HFFc6 (cell line): ENCODE measurements at regions not wholly inside any gene's neighbourhood (a gene's known extent, or its start where the extent isn't known, plus 50 kb on each side); places are given as distances from the start of the nearest gene placed in this dataset.
"Not testable (repeated sequence)": the region's sequence is repeated elsewhere in the genome, so short reads cannot be mapped to it uniquely, and the experiment has no call there.

Source experiments
- DNase-seq: peaks from one replicate; pipeline ENCODE4 v3.0.0-alpha.2; 2018
- H3K27ac Mint-ChIP-seq: 2 replicates; pipeline ENCODE4 v1.8.0; 2020; ENCODE audit warnings: mild to moderate bottlenecking, mixed read lengths
- H3K27me3 Mint-ChIP-seq: 2 replicates; pipeline ENCODE4 v1.8.0; 2021; ENCODE audit warnings: mild to moderate bottlenecking, moderate library complexity, mixed read lengths; ENCODE audit not compliant: insufficient read depth
- H3K36me3 Mint-ChIP-seq: 2 replicates; pipeline ENCODE4 v1.8.0; 2021; ENCODE audit warnings: low read depth, mixed read lengths
- H3K4me1 Mint-ChIP-seq: 2 replicates; pipeline ENCODE4 v1.8.0; 2020; ENCODE audit warnings: low read depth, mixed read lengths
- H3K4me3 Mint-ChIP-seq: 2 replicates; pipeline ENCODE4 v1.8.0; 2020; ENCODE audit warnings: mild to moderate bottlenecking, moderate library complexity, mixed read lengths
- H3K9me3 Mint-ChIP-seq: 2 replicates; pipeline ENCODE4 v1.8.0; 2020; ENCODE audit warnings: mild to moderate bottlenecking, mixed read lengths
- TF ChIP-seq, protein P1 (sequence below): fragments of 200-600 bp; sonication (generic); IDR thresholded peaks from 2 replicates; pipeline ENCODE4 v1.5.0; 2021; ENCODE audit warnings: antibody characterized with exemption, mild to moderate bottlenecking

DNA sequence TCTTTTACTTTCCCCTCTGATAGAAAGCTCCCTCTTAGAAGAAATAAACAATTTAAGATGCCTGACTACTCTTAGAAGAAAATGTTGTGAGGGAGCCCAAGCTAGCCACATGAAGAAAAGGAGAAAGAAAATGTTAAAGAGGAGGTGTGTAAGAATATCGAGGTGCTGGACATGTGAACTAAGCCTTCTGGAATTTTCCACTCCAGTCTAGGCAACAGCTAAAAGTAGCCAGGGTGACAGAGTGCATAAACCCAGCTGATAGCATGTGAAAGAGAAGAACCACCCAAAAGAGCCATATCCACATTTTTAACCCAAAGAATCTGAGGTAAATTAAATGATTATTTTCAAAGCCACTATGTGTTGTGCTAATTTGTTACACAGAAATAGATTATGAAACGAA, 1690.6 kb upstream of the LRRTM3 start:
- Mint-ChIP-seq H3K27ac (no peak overlapping the region), H3K9me3 (peaks cover 22% of the 10 kb centered on the region), H3K27me3 (no peaks in the 10 kb centered on the region), H3K4me3 (no peak overlapping the region), H3K4me1 (no peaks in the 10 kb centered on the region), H3K36me3 (no peaks in the 10 kb centered on the region)
- TF ChIP-seq, protein P1, sequence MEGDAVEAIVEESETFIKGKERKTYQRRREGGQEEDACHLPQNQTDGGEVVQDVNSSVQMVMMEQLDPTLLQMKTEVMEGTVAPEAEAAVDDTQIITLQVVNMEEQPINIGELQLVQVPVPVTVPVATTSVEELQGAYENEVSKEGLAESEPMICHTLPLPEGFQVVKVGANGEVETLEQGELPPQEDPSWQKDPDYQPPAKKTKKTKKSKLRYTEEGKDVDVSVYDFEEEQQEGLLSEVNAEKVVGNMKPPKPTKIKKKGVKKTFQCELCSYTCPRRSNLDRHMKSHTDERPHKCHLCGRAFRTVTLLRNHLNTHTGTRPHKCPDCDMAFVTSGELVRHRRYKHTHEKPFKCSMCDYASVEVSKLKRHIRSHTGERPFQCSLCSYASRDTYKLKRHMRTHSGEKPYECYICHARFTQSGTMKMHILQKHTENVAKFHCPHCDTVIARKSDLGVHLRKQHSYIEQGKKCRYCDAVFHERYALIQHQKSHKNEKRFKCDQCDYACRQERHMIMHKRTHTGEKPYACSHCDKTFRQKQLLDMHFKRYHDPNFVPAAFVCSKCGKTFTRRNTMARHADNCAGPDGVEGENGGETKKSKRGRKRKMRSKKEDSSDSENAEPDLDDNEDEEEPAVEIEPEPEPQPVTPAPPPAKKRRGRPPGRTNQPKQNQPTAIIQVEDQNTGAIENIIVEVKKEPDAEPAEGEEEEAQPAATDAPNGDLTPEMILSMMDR: no peak
- no peak for DNase-seq

DNA sequence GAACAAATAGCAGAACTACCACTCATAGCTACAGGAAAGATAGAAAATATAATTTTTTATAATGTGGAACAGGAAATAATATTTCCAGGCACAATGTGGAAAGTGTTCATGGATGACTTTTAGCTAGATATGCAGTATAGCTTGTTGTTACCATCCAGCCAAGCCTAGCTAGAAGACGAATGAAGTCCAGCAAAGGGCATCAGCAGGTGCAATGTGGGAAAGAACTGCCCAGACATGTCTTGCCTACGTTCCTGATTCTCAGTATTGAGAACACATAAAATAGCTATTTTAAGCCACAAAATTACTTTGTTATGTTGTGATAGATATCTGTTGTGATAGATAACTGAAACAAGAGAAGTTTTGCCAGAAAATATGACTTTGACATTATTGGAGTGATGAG, 1690.0 kb upstream of the LRRTM3 start:
- H3K27me3 Mint-ChIP-seq: no peaks in the 10 kb centered on the region
- TF ChIP-seq, protein P1: no peak
- H3K9me3 Mint-ChIP-seq: peaks cover 27% of the 10 kb centered on the region
- no peaks in the 10 kb centered on the region for H3K4me1 Mint-ChIP-seq
- DNase-seq: no peak
- no peaks in the 10 kb centered on the region for H3K36me3 Mint-ChIP-seq
- no peak overlapping the region for H3K4me3 Mint-ChIP-seq
- no peak overlapping the region for H3K27ac Mint-ChIP-seq

- H3K36me3 Mint-ChIP-seq: no peaks in the 10 kb centered on the region
- TF ChIP-seq, protein P1: no peak
- no peak overlapping the region for H3K27ac Mint-ChIP-seq
- no peak for DNase-seq
- no peaks in the 10 kb centered on the region for H3K4me1 Mint-ChIP-seq
- H3K9me3 Mint-ChIP-seq: peaks cover 18% of the 10 kb centered on the region
- H3K4me3 Mint-ChIP-seq: no peak overlapping the region
- H3K27me3 Mint-ChIP-seq: no peaks in the 10 kb centered on the region
These were observed 1660.3 kb upstream of the LRRTM3 start for GRCh38 chr10:65265451-65265954.

DNA sequence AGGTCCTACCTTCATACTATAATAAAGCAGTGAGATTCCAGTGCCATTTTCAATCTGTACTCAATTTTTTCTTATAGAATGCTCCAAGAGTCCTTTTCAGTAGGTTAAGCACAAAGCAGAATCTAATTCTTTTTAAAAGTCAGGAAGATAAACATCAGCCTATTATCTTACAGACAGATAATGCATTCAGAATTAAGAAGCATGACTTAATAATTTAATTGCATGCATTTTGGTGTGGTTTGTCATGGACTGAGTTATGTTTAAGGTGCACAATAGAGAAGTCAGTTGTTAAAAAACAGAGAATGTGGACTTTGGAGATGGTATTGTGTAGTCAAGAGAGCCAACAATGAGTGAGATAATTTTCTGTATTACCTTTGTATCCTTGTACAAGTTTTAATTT, 1656.3 kb upstream of the LRRTM3 start:
- not testable (repeated sequence) for H3K4me3 Mint-ChIP-seq, H3K27me3 Mint-ChIP-seq, H3K36me3 Mint-ChIP-seq, DNase-seq, H3K4me1 Mint-ChIP-seq, H3K27ac Mint-ChIP-seq
- H3K9me3 Mint-ChIP-seq: peaks cover 17% of the 10 kb centered on the region

DNA sequence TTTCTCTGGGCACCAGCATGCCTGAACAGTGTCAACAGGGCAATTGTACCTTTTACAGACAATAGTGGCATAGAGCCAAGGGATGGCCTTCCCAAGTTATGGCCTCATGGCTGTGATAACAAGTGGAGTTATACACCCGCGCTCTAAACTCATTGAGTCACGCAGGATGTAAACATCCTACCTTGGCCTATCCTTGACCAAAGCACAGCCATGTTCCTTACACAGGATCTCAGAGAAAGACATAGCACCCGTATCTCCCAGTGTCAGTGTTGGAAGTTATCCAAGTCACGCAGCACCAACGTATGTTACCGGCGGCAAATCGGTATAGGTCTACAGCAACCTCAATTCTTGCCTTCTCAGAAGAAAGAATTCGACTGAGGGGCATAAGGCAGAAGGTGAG, 1654.9 kb upstream of the LRRTM3 start:
- Mint-ChIP-seq H3K27ac (no peak overlapping the region), H3K36me3 (peaks cover 5% of the 10 kb centered on the region; the same call in 1 of the 2 replicates), H3K4me1 (no peaks in the 10 kb centered on the region), H3K27me3 (no peaks in the 10 kb centered on the region), H3K9me3 (peaks cover 19% of the 10 kb centered on the region), H3K4me3 (no peak overlapping the region)
- DNase-seq: no peak
- TF ChIP-seq, protein P1: no peak

DNA sequence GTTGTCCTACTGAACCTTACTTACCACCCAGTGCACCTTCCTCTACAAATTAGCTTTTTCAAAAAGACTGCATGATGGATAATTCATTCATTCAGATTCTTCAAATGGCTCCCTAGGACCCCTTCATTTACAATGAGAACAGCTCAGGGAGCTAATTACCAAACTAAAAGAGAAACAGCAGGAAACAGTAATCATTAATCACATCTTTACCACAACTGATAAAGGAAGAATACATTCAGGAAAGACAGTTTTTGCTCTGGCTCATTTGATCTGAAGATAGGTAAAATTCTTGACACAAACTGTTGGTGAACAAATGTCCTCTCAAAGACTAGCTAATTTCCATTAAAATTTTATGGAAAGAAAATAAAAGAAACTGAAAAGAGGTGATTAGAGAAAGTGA, 1652.7 kb upstream of the LRRTM3 start:
- H3K4me3 Mint-ChIP-seq: no peak overlapping the region
- H3K27ac Mint-ChIP-seq: no peak overlapping the region
- H3K4me1 Mint-ChIP-seq: no peaks in the 10 kb centered on the region
- TF ChIP-seq, protein P1: no peak
- H3K36me3 Mint-ChIP-seq: peaks cover 5% of the 10 kb centered on the region; the same call in 1 of the 2 replicates
- H3K27me3 Mint-ChIP-seq: no peaks in the 10 kb centered on the region
- no peak for DNase-seq
- H3K9me3 Mint-ChIP-seq: peaks cover 22% of the 10 kb centered on the region
